OCI-LY7 (cell line): ENCODE measurements at regions not wholly inside any gene's neighbourhood (a gene's known extent, or its start where the extent isn't known, plus 50 kb on each side); places are given as distances from the start of the nearest gene placed in this dataset.

ENCODE experiments used
- BruUV-seq: library from RNA; stranded (reverse); fragments of 400-500 nt; replicated peaks from 2 replicates; lab custom pipeline; 2021; lab: Mats Ljungman, UMichigan
- CTCF ChIA-PET: fragments of 300-600 bp; sonication (Branson Sonifier 250); formaldehyde crosslinking; loops from one replicate; lab custom pipeline; 2022; ENCODE audit warnings: antibody characterized with exemption; ENCODE audit not compliant: unreplicated experiment; lab: Charles Lee
- POLR2A ChIA-PET: fragments of 300-600 bp; sonication (Branson Sonifier 250); formaldehyde crosslinking; loops from one replicate; lab custom pipeline; 2022; ENCODE audit warnings: antibody characterized with exemption; lab: Charles Lee
- DNase-seq: peaks from one replicate; pipeline ENCODE4 v3.0.0-alpha.2; 2015; ENCODE audit warnings: low spot score
- H2AFZ ChIP-seq: fragments of 200-600 bp; sonication (generic), shearing (Covaris generic); 2 replicates; pipeline ENCODE4 v1.6.1; 2014; ENCODE audit warnings: mild to moderate bottlenecking, antibody characterized with exemption, low read length, moderate library complexity
- H3K27ac ChIP-seq: fragments of 200-600 bp; sonication (generic); 2 replicates; pipeline ENCODE4 v1.5.1; 2014; ENCODE audit warnings: mixed run types, low read depth, mild to moderate bottlenecking, moderate library complexity, low read length, inconsistent platforms; ENCODE audit not compliant: poor library complexity, severe bottlenecking
- H3K36me3 ChIP-seq: fragments of 200-600 bp; sonication (generic); 2 replicates; pipeline ENCODE4 v1.6.1; 2014; ENCODE audit warnings: mild to moderate bottlenecking, antibody characterized with exemption, low read length, moderate library complexity, mixed read lengths; ENCODE audit not compliant: insufficient read depth
- H3K4me1 ChIP-seq: fragments of 200-600 bp; sonication (generic); 2 replicates; pipeline ENCODE4 v1.5.1; 2014; ENCODE audit warnings: mild to moderate bottlenecking, low read length; ENCODE audit not compliant: insufficient read depth, poor library complexity, severe bottlenecking
- H3K4me2 ChIP-seq: fragments of 200-600 bp; sonication (generic); 2 replicates; pipeline ENCODE4 v1.6.1; 2014; ENCODE audit warnings: mild to moderate bottlenecking, low read length
- H3K4me3 ChIP-seq: fragments of 200-600 bp; sonication (generic); 2 replicates; pipeline ENCODE4 v1.5.1; 2014; ENCODE audit warnings: mild to moderate bottlenecking, low read depth, low read length; ENCODE audit not compliant: poor library complexity, severe bottlenecking
- H3K79me2 ChIP-seq: fragments of 200-600 bp; sonication (generic); 2 replicates; pipeline ENCODE4 v1.6.1; 2016; ENCODE audit warnings: low read depth, mild to moderate bottlenecking, low read length, moderate library complexity, mixed read lengths; ENCODE audit not compliant: insufficient read depth
- H3K9me2 ChIP-seq: fragments of 200-600 bp; sonication (generic); 2 replicates; pipeline ENCODE4 v1.6.1; 2016; ENCODE audit warnings: mild to moderate bottlenecking, low read length, mixed read lengths; ENCODE audit not compliant: insufficient read depth
- H3K9me3 ChIP-seq: fragments of 200-600 bp; sonication (generic); 2 replicates; pipeline ENCODE4 v1.6.1; 2014; ENCODE audit warnings: mild to moderate bottlenecking, mixed run types, low read length, mixed read lengths
- H4K20me1 ChIP-seq: fragments of 200-600 bp; sonication (generic); 2 replicates; pipeline ENCODE4 v1.6.1; 2014; ENCODE audit warnings: mild to moderate bottlenecking, antibody characterized with exemption, low read length, moderate library complexity, mixed read lengths; ENCODE audit not compliant: insufficient read depth
- EZH2phosphoT487 ChIP-seq: fragments of 200-600 bp; sonication (generic); IDR thresholded peaks from 2 replicates; pipeline ENCODE4 v1.6.1; 2018; ENCODE audit warnings: low read depth, borderline replicate concordance, mild to moderate bottlenecking, mixed run types, antibody characterized with exemption, low read length, moderate library complexity, mixed read lengths
- intact Hi-C: fragments of 100-400 bp; cut with micrococcal nuclease; formaldehyde crosslinking; loops from one replicate; pipeline ENCODE4 v1.10.0; 2022; ENCODE audit not compliant: unreplicated experiment
- TF ChIP-seq, protein P1 (sequence below): fragments of 200-600 bp; sonication (generic); conservative IDR thresholded peaks from 2 replicates; pipeline ENCODE4 v1.5.1; 2014; ENCODE audit warnings: mild to moderate bottlenecking, antibody characterized with exemption, low read length, moderate library complexity, mixed read lengths

DNA sequence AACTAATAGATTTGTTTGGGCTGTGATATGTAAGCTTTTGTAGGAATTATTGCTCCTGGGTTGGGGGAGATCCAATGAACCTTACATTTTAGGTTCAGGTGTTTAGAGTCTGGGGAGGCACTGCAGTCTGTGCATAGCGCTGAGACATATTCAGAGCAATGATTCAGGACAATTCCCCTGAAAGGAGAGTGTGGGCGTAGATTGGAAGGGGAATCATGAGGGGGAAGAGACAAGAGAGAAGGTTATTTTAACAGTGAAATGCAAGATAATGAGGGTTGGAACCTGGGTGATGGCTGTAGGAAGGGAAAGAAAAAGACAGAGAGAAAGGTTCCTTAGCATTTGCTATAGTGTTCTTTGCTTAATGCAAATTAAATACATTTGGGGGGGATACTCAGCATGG is 1013.4 kb downstream of the REEP3 start:
- Histone ChIP-seq H4K20me1 (no peaks in the 10 kb centered on the region), H3K27ac (no peak overlapping the region), H3K4me2 (no peak overlapping the region), H3K4me1 (no peaks in the 10 kb centered on the region), H2AFZ (no peak overlapping the region), H3K4me3 (no peak overlapping the region), H3K9me2 (no peaks in the 10 kb centered on the region), H3K9me3 (no peaks in the 10 kb centered on the region), H3K36me3 (no peaks in the 10 kb centered on the region), H3K79me2 (no peaks in the 10 kb centered on the region)
- BruUV-seq: no TSS peak
- ChIA-PET CTCF (no interaction called here), POLR2A (no interaction called here)
- TF ChIP-seq, protein P1, sequence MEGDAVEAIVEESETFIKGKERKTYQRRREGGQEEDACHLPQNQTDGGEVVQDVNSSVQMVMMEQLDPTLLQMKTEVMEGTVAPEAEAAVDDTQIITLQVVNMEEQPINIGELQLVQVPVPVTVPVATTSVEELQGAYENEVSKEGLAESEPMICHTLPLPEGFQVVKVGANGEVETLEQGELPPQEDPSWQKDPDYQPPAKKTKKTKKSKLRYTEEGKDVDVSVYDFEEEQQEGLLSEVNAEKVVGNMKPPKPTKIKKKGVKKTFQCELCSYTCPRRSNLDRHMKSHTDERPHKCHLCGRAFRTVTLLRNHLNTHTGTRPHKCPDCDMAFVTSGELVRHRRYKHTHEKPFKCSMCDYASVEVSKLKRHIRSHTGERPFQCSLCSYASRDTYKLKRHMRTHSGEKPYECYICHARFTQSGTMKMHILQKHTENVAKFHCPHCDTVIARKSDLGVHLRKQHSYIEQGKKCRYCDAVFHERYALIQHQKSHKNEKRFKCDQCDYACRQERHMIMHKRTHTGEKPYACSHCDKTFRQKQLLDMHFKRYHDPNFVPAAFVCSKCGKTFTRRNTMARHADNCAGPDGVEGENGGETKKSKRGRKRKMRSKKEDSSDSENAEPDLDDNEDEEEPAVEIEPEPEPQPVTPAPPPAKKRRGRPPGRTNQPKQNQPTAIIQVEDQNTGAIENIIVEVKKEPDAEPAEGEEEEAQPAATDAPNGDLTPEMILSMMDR: no peak
- no peak for TF ChIP-seq EZH2phosphoT487
- no peak for DNase-seq
- intact Hi-C loops: no loop called here

DNA sequence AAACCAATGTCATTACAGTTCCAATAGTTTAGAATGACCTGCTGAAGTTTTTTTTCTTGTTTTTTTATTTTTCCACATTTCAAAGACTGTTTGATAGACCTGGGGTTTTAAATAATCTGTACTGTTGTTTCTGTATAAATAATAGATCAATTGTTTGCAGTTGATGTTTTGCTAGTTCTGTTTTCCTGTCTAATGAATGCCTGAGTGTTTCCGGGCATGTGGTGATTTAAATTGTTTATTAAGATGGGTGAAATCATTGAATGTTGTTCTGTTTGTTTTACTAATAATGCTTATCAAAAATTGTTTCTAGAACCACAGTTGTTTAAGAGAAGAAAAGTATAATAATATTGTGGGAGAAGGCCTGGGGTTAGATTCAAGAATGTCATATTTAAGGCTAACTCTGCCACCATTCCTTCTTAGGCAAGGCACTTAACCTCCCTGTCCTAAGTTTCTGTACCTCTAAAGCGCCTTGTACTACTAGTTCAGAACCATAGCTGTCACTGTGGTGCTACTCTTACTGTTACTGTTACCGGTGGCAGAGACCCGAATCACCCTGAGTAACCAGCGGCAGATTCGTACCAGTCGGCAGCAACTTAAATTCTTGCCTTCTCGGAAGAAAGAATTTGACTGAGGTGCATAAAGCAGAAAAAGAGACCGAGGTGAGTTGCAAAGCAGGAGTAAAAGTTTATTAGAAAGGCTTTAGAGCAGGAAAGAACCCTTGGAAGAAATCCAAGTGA is 1014.1 kb downstream of the REEP3 start:
- POLR2A ChIA-PET: no interaction called here
- CTCF ChIA-PET: no interaction called here
- intact Hi-C loops: no loop called here
- no peaks in the 10 kb centered on the region for H4K20me1 ChIP-seq
- H3K27ac ChIP-seq: no peak overlapping the region
- no peak for DNase-seq
- H3K4me3 ChIP-seq: no peak overlapping the region
- H3K4me1 ChIP-seq: no peaks in the 10 kb centered on the region
- H3K9me3 ChIP-seq: no peaks in the 10 kb centered on the region
- H3K79me2 ChIP-seq: no peaks in the 10 kb centered on the region
- no peaks in the 10 kb centered on the region for H3K36me3 ChIP-seq
- no peak overlapping the region for H3K4me2 ChIP-seq
- H3K9me2 ChIP-seq: no peaks in the 10 kb centered on the region
- no peak for TF ChIP-seq EZH2phosphoT487
- TF ChIP-seq, protein P1: no peak
- H2AFZ ChIP-seq: no peak overlapping the region
- BruUV-seq: no TSS peak

DNA sequence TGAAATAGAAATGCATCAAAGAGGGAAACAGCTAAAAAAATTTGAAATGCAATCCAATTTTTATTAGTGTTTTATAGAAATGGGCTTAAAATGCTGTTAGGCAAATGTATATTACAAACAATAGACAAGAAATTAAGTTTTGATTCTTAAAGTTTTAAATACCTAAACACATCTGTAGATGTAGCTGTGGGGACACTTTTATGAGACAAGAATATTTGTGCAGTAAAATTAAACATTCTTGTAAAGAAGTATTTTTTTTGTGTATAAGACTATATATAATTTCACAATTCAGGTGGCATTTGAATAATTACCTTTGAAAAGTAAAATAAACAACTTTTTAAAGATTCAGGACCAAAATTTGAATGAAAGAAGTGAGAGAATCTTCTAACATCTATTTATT is 1015.9 kb downstream of the REEP3 start:
- Histone ChIP-seq H3K36me3 (no peaks in the 10 kb centered on the region), H3K4me3 (no peak overlapping the region), H3K4me1 (no peaks in the 10 kb centered on the region), H2AFZ (no peak overlapping the region), H3K9me2 (no peaks in the 10 kb centered on the region), H3K9me3 (no peaks in the 10 kb centered on the region), H3K79me2 (no peaks in the 10 kb centered on the region), H3K27ac (no peak overlapping the region), H4K20me1 (no peaks in the 10 kb centered on the region), H3K4me2 (no peak overlapping the region)
- no TSS peak for BruUV-seq
- intact Hi-C loops: no loop called here
- TF ChIP-seq, protein P1: no peak
- no peak for TF ChIP-seq EZH2phosphoT487
- DNase-seq: no peak
- ChIA-PET CTCF (no interaction called here), POLR2A (no interaction called here)
